Lung (tissue), 11 donors: ENCODE measurements at regions not wholly inside any gene's neighbourhood (a gene's known extent, or its start where the extent isn't known, plus 50 kb on each side); places are given as distances from the start of the nearest gene placed in this dataset.

ENCODE experiments used
- ATAC-seq: fragments of 200-7000 bp; cut with Tn5 transposase; one replicate; pipeline ENCODE4 v1.9.1; 2020; ENCODE audit warnings: moderate number of reproducible peaks; ENCODE audit not compliant: insufficient read depth, low FRiP score
- DNase-seq, 3 donors: peaks; one replicate each; pipeline ENCODE4 v3.0.0-alpha.2; 2013 to 2017
- H3K27ac ChIP-seq, 2 donors: one replicate each; pipeline ENCODE4 v1.5.1; 2013; ENCODE audit warnings: mild to moderate bottlenecking in 2 of 2, moderate library complexity in 2 of 2, control low read depth in 1 of 2, inconsistent platforms in 1 of 2, low read depth in 1 of 2, low read length in 1 of 2
- H3K27me3 ChIP-seq, 3 donors: one replicate each; pipeline ENCODE4 v1.5.1; 2013; ENCODE audit warnings: low read length in 2 of 3; ENCODE audit not compliant: control insufficient read depth in 3 of 3, insufficient read depth in 3 of 3
- H3K36me3 ChIP-seq, 4 donors: one replicate each; pipeline ENCODE4 v1.5.1; 2013; ENCODE audit warnings: low read length in 4 of 4, mild to moderate bottlenecking in 1 of 4, moderate library complexity in 1 of 4; ENCODE audit not compliant: control insufficient read depth in 4 of 4, insufficient read depth in 4 of 4
- H3K4me1 ChIP-seq, 5 donors: one replicate each; pipeline ENCODE4 v1.5.1; 2013; ENCODE audit warnings: low read length in 5 of 5, mild to moderate bottlenecking in 2 of 5, moderate library complexity in 1 of 5; ENCODE audit not compliant: control insufficient read depth in 5 of 5, insufficient read depth in 5 of 5
- H3K4me3 ChIP-seq: one replicate; pipeline ENCODE4 v1.5.1; 2013; ENCODE audit warnings: mild to moderate bottlenecking, control low read depth, moderate library complexity
- H3K9ac ChIP-seq, 2 donors: one replicate each; pipeline ENCODE4 v1.5.1; 2013; ENCODE audit warnings: low read length in 2 of 2, control low read depth in 1 of 2; ENCODE audit not compliant: insufficient read depth in 1 of 2
- H3K9me3 ChIP-seq, 4 donors: one replicate each; pipeline ENCODE4 v1.5.1; 2013; ENCODE audit warnings: low read length in 3 of 4, mild to moderate bottlenecking in 1 of 4, moderate library complexity in 1 of 4; ENCODE audit not compliant: control insufficient read depth in 4 of 4, insufficient read depth in 3 of 4
- CTCF ChIP-seq: IDR thresholded peaks from 2 replicates; pipeline ENCODE4 v1.5.1; 2012; ENCODE audit warnings: mild to moderate bottlenecking; ENCODE audit errors: control extremely low read depth, extremely low read depth
- WGBS, 2 donors: extraction: QIAGEN DNeasy Blood & Tissue Kit; methylation state at CpG; one replicate each; pipeline ENCODE4 v1.1.7; 2013; 5-methylcytosine and 5-hydroxymethylcytosine counted together
- donor health status: control.
- donor health status: control.
- donor health status: Bipolar disorder and iron deficiency.
- donor health status: healthy.
- donor health status: DM: yes; HTN: yes; CAD: no.

DNA sequence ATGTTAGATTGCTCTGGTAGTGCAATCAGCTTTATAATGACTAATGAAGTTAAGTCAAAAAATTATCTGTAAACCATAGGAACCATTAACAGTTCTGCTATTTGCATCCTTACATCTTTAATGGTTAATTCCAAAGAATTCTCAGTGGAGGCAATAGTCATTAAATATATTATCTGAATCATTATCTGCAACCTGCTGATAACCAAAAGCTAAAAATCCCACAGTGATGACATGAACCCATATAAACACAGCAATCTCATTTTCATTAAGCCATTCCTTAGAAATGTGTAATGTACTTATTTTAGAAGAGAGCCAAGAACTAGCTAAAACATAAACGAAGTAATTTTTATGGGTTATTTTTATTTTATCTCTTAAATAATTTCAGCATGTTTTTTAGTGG, 60.2 kb downstream of the MAGEB16 start:
- Histone ChIP-seq H3K27ac (no peak overlapping the region), H3K36me3 (no peaks in the 10 kb centered on the region), H3K4me3 (no peak overlapping the region), H3K4me1 (no peaks in the 10 kb centered on the region), H3K27me3 (peaks cover 0 to 14% (median 0%) of the 10 kb centered on the region in 3 donors), H3K9ac (no peak overlapping the region), H3K9me3 (peaks cover 0 to 2% (median 0%) of the 10 kb centered on the region in 4 donors)
- ATAC-seq (no peak), DNase-seq (peak in 2 of 3 donors; percentile 8 to 36)
- WGBS, 2 donors = 53 to 85% methylated on average over 1 of the region's 1 CpG
- TF ChIP-seq CTCF = no peak

GRCh38 chrX:35858906-35859305, 60.6 kb upstream of the CFAP47 start:
- H3K9ac ChIP-seq = no peak overlapping the region
- no peak for TF ChIP-seq CTCF
- no peaks in the 10 kb centered on the region for H3K36me3 ChIP-seq
- no peaks in the 10 kb centered on the region for H3K4me1 ChIP-seq
- no peak overlapping the region for H3K4me3 ChIP-seq
- no peak overlapping the region for H3K27ac ChIP-seq
- DNase-seq (peak in 1 of 3 donors; percentile 4), ATAC-seq (no peak)
- peaks cover 0 to 14% (median 0%) of the 10 kb centered on the region in 3 donors for H3K27me3 ChIP-seq
- H3K9me3 ChIP-seq = peaks cover 0 to 2% (median 0%) of the 10 kb centered on the region in 4 donors
- WGBS, 2 donors = 37 to 39% methylated on average over 2 of the region's 2 CpGs

DNA sequence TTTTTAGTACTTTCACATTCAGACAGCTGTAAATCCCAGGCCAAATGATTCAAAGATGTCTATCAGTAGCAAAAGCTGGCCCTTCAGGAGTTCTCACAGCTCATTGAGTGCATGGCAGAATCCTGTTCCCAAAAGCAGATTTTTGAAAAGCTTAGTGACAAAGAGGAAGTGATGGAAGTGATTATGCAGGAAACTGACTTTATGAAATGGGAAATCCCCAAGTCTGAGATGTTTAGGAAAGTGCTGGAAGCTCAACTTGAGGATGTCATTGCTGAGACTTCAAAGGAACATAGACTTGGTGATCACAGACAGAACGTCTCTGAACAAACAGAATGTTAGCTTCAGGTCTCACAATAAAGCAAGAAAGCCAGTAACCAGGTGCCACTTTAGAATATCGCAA, 51.0 kb upstream of the CFAP47 start:
- ATAC-seq (no peak), DNase-seq (no peak)
- H3K9me3 ChIP-seq = peaks cover 0 to 3% (median 0%) of the 10 kb centered on the region in 4 donors
- no peak for TF ChIP-seq CTCF
- no peaks in the 10 kb centered on the region for H3K4me1 ChIP-seq
- H3K27ac ChIP-seq = no peak overlapping the region
- H3K9ac ChIP-seq = no peak overlapping the region
- WGBS, 2 donors = 23 to 45% methylated on average over 2 of the region's 2 CpGs
- H3K36me3 ChIP-seq = no peaks in the 10 kb centered on the region
- peaks cover 0 to 4% (median 0%) of the 10 kb centered on the region in 3 donors for H3K27me3 ChIP-seq
- no peak overlapping the region for H3K4me3 ChIP-seq
